ENCODE measurements at regions not wholly inside any gene's neighbourhood (a gene's known extent, or its start where the extent isn't known, plus 50 kb on each side); places are given as distances from the start of the nearest gene placed in this dataset.

GRCh38 chr5:7221041-7221440 is 174.9 kb upstream of the ADCY2 start:
- no peak for ATAC-seq
- TF ChIP-seq TCF4 (CRISPR knock-in tag; IDR thresholded peaks at IDR 0.05; ENCODE audit: borderline replicate concordance), result no peak
- TF ChIP-seq GLIS3 (CRISPR knock-in tag; IDR thresholded peaks at IDR 0.05), result no peak
- TF ChIP-seq PPARA (CRISPR knock-in tag; IDR thresholded peaks at IDR 0.05; ENCODE audit: borderline replicate concordance), result no peak
- TF ChIP-seq SNAI2 (CRISPR knock-in tag; IDR thresholded peaks at IDR 0.05), result no peak
- TF ChIP-seq, protein P1, sequence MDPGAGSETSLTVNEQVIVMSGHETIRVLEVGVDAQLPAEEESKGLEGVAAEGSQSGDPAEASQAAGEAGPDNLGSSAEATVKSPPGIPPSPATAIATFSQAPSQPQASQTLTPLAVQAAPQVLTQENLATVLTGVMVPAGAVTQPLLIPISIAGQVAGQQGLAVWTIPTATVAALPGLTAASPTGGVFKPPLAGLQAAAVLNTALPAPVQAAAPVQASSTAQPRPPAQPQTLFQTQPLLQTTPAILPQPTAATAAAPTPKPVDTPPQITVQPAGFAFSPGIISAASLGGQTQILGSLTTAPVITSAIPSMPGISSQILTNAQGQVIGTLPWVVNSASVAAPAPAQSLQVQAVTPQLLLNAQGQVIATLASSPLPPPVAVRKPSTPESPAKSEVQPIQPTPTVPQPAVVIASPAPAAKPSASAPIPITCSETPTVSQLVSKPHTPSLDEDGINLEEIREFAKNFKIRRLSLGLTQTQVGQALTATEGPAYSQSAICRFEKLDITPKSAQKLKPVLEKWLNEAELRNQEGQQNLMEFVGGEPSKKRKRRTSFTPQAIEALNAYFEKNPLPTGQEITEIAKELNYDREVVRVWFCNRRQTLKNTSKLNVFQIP (CRISPR knock-in tag; IDR thresholded peaks at IDR 0.05; ENCODE audit: borderline replicate concordance, low read depth), result no peak
- no peak for TF ChIP-seq RARB (CRISPR knock-in tag; IDR thresholded peaks at IDR 0.05)
- TF ChIP-seq, protein P2, sequence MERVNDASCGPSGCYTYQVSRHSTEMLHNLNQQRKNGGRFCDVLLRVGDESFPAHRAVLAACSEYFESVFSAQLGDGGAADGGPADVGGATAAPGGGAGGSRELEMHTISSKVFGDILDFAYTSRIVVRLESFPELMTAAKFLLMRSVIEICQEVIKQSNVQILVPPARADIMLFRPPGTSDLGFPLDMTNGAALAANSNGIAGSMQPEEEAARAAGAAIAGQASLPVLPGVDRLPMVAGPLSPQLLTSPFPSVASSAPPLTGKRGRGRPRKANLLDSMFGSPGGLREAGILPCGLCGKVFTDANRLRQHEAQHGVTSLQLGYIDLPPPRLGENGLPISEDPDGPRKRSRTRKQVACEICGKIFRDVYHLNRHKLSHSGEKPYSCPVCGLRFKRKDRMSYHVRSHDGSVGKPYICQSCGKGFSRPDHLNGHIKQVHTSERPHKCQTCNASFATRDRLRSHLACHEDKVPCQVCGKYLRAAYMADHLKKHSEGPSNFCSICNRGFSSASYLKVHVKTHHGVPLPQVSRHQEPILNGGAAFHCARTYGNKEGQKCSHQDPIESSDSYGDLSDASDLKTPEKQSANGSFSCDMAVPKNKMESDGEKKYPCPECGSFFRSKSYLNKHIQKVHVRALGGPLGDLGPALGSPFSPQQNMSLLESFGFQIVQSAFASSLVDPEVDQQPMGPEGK (CRISPR knock-in tag; IDR thresholded peaks at IDR 0.05; ENCODE audit: borderline replicate concordance), result no peak
- TF ChIP-seq ISL1 (CRISPR knock-in tag; IDR thresholded peaks at IDR 0.05), result no peak
- TF ChIP-seq CREB5 (CRISPR knock-in tag; IDR thresholded peaks at IDR 0.05; ENCODE audit: low read depth), result no peak
- TF ChIP-seq CSRNP3 (CRISPR knock-in tag; IDR thresholded peaks at IDR 0.05), result no peak
- no peak for TF ChIP-seq ZFP30 (CRISPR knock-in tag; IDR thresholded peaks at IDR 0.05)
- TF ChIP-seq ZFP3 (CRISPR knock-in tag; IDR thresholded peaks at IDR 0.05), result no peak
- no peak for TF ChIP-seq TOX (CRISPR knock-in tag; IDR thresholded peaks at IDR 0.05; ENCODE audit: borderline replicate concordance)

DNA sequence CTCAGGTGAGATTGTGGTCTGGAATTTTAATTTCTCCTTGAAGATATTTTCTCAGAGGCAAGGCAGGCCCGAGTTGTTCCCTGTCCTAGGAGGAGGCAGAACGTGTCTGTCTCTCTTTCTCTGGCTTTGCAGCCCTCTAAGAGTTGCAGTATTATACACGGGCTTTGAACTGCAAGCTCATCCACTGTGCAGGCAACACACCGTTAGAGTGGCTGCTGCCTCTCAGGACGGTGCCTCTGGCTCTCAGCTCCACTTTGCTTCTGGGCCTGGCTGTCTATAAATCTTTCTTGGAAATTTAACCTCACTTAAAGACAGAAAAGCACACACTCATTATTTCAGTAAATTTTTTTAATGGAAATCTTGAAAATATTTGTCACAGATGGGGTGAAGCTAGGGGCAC is 170.1 kb upstream of the ADCY2 start:
- no peak for ATAC-seq
- no peak for TF ChIP-seq TOX (CRISPR knock-in tag; IDR thresholded peaks at IDR 0.05; ENCODE audit: borderline replicate concordance)
- no peak for TF ChIP-seq ZFP30 (CRISPR knock-in tag; IDR thresholded peaks at IDR 0.05)
- TF ChIP-seq ZC3H10 (CRISPR knock-in tag; IDR thresholded peaks at IDR 0.05), result no peak
- TF ChIP-seq BACH2 (CRISPR knock-in tag; IDR thresholded peaks at IDR 0.05; ENCODE audit: borderline replicate concordance), result no peak
- no peak for TF ChIP-seq RARB (CRISPR knock-in tag; IDR thresholded peaks at IDR 0.05)
- TF ChIP-seq CSDC2 (CRISPR knock-in tag; IDR thresholded peaks at IDR 0.05), result no peak
- TF ChIP-seq CREB5 (CRISPR knock-in tag; IDR thresholded peaks at IDR 0.05; ENCODE audit: low read depth), result no peak
- no peak for TF ChIP-seq ARNTL (CRISPR knock-in tag; IDR thresholded peaks at IDR 0.05; ENCODE audit: borderline replicate concordance, low read depth)
- TF ChIP-seq, protein P3, sequence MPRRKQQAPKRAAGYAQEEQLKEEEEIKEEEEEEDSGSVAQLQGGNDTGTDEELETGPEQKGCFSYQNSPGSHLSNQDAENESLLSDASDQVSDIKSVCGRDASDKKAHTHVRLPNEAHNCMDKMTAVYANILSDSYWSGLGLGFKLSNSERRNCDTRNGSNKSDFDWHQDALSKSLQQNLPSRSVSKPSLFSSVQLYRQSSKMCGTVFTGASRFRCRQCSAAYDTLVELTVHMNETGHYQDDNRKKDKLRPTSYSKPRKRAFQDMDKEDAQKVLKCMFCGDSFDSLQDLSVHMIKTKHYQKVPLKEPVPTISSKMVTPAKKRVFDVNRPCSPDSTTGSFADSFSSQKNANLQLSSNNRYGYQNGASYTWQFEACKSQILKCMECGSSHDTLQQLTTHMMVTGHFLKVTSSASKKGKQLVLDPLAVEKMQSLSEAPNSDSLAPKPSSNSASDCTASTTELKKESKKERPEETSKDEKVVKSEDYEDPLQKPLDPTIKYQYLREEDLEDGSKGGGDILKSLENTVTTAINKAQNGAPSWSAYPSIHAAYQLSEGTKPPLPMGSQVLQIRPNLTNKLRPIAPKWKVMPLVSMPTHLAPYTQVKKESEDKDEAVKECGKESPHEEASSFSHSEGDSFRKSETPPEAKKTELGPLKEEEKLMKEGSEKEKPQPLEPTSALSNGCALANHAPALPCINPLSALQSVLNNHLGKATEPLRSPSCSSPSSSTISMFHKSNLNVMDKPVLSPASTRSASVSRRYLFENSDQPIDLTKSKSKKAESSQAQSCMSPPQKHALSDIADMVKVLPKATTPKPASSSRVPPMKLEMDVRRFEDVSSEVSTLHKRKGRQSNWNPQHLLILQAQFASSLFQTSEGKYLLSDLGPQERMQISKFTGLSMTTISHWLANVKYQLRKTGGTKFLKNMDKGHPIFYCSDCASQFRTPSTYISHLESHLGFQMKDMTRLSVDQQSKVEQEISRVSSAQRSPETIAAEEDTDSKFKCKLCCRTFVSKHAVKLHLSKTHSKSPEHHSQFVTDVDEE (CRISPR knock-in tag; IDR thresholded peaks at IDR 0.05), result no peak

GRCh38 chr5:7242118-7242710 is 153.7 kb upstream of the ADCY2 start:
- TF ChIP-seq, protein P1 (CRISPR knock-in tag; IDR thresholded peaks at IDR 0.05; ENCODE audit: borderline replicate concordance, low read depth), result no peak
- TF ChIP-seq CSRNP3 (CRISPR knock-in tag; IDR thresholded peaks at IDR 0.05) (no peak), ZNF565 (CRISPR knock-in tag; conservative IDR thresholded peaks at IDR 0.05; ENCODE audit: low read depth) (no peak), BACH2 (CRISPR knock-in tag; IDR thresholded peaks at IDR 0.05; ENCODE audit: borderline replicate concordance) (no peak), ZFP3 (CRISPR knock-in tag; IDR thresholded peaks at IDR 0.05) (no peak), ZNF8 (CRISPR knock-in tag; IDR thresholded peaks at IDR 0.05) (no peak)

More at GRCh38 chr5:7242118-7242710, 153.7 kb upstream of the ADCY2 start:
- no peak for ATAC-seq
